ENCODE measurements at regions not wholly inside any gene's neighbourhood (a gene's known extent, or its start where the extent isn't known, plus 50 kb on each side); places are given as distances from the start of the nearest gene placed in this dataset.
A peak's percentile ranks its signal among the peaks of the same experiment; 100 is the strongest.
"Not testable (repeated sequence)": the region's sequence is repeated elsewhere in the genome, so short reads cannot be mapped to it uniquely, and the experiment has no call there.

GRCh38 chr4:126959056-126959745, 673.6 kb upstream of the INTU start:
- no peak for DNase-seq

- DNase-seq = no peak
Observed at GRCh38 chr4:126960760-126961159, 672.0 kb upstream of the INTU start.

DNA sequence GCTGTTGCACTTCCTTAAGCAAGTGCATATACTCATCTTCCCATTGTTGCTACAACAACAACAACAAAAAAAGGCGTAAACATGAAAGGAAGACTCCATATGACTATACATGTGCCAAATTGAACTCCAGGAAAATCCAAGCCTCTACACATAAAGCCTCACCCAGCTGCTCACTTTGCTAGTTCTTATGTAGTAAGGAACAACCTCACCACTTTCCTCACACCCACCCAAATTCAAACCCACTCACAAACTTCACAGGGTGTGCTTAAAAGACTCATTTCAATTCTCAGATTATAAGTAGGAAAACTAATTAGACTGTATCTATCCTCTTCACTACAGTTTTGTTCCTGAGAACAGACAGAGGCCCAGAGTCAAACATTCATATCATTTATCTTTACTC, 671.1 kb upstream of the INTU start:
- DNase-seq = no peak

GRCh38 chr4:126965877-126966276, 666.9 kb upstream of the INTU start:
- DNase-seq = no peak

DNA sequence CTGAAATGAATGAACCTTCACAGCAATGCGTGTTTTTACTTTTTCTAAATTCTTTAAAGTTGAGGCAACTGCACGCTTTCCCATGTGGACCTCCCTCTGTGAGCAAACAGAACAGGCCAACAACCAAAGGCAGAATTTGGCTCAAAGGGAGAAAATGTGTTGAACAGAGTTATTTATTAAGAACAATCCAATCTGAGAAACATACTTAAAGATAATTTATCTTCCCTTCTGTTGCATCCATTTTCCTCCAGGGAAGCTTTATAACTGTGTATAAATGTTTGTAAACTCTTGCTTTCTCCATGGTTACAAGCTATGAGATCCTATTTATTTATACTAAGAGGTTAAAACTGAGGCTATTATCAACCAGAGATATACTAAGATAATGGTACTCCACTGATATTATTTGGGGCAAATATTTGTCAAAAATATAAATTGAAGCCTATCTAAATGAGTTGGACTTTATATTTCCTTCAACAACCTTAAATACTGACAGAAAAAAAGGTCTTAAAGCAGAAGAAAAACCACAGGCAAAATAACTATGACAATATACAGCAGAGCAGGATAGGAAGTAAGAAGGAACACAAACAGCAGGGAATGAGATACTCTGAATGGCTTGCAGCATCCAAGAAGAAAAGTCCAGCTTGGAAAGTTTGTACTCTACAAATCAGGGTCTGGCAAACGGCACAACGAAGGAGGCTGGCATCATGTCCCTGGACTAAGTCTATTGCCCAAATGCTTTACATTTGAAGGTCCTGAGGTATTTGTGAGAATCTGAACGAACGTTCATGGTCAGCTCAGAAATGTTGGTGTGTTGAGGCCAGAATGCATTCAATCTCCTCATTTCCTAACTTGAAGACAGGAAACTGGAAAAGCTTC, 663.2 kb upstream of the INTU start:
- DNase-seq = no peak

- no peak for DNase-seq
Observed at GRCh38 chr4:126973201-126973600, 659.6 kb upstream of the INTU start.

- no peak for DNase-seq
Observed at GRCh38 chr4:126976850-126977632, 655.7 kb upstream of the INTU start.

DNA sequence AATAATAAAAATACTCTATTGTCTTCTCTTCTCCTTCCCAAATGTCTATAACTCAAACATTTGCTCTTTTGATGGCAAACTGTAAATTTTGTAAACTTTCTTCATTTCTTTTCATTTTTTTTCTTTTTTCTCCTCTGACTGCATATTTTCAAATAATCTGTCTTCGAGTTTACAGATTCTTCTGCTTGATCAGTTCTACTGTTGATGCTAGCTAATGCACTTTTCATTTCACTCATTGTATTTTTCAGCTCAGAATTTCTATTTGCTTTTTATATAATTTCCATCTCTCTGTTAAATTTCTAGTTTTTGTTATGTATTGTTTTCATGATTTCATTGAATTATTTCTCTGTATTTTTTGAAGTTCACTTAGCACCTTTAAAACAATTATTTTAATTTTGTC, 646.8 kb upstream of the INTU start:
- no peak for DNase-seq

DNA sequence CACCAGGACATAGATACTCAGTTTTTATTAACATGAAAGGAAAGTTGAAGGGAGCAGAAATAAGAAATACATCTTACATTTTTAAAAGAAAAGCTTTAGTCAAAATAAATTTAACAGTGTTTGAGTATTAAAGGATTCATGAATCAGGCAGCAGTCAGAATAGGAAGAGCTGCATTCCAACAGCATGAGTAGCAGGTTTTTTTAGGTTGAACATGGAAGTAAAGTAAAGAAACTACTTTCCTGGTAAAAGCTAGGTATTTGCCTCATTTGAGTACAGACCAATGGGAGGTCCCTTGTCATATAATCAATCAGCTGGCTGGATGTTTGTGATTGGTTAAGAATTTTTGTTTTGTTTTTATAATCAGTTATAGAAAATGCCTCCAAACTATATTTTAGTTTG, 645.9 kb upstream of the INTU start:
- DNase-seq = no peak

- DNase-seq = no peak
Observed at GRCh38 chr4:126991965-126992364, 640.8 kb upstream of the INTU start.

- no peak for DNase-seq
Observed at GRCh38 chr4:126992910-126993309, 639.8 kb upstream of the INTU start.

GRCh38 chr4:126993351-126993750, 639.4 kb upstream of the INTU start:
- DNase-seq = no peak

- no peak for DNase-seq
Observed at GRCh38 chr4:126995235-126995634, 637.5 kb upstream of the INTU start.

DNA sequence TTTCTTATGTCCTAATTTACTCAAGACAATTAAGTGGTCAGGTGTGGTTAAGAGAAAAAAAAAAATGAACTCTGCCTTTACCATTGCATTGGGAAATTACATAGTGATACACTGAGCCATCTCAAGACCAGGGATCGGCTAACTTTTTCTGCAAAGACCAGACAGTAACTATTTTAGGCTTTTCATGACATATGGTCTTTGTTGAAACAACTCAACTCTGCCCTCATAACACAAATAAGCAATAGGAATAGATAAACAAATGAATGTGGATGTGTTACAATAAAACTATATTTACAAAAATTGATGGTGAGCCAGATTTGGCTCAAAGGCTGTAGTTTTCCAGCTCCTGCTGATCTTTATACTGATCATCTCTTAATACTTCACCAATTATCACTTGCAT, 632.6 kb upstream of the INTU start:
- DNase-seq = no peak

- no peak for DNase-seq
Observed at GRCh38 chr4:127000846-127001245, 631.9 kb upstream of the INTU start.

GRCh38 chr4:127001933-127002332, 630.8 kb upstream of the INTU start:
- DNase-seq = no peak

DNA sequence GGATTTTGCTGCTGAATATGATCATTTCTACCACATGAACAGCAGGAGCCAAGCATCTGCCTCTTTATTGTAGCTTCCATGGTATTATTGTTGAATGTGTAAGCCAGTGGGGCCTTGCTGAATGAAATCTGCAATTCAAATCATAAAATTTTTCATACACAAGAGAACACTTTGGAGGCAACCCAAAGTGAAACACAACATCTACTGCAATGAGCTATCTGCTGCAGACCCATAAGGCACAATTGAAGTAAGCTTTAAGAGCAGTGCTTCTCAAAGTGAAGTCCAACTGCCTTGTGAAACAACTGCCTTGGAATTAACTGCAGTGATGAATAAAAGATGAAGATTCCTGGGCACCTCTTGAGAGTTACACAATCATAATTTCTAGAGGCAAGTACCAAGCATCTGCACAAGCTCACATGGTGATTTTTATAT, 626.3 kb upstream of the INTU start:
- no peak for DNase-seq

DNA sequence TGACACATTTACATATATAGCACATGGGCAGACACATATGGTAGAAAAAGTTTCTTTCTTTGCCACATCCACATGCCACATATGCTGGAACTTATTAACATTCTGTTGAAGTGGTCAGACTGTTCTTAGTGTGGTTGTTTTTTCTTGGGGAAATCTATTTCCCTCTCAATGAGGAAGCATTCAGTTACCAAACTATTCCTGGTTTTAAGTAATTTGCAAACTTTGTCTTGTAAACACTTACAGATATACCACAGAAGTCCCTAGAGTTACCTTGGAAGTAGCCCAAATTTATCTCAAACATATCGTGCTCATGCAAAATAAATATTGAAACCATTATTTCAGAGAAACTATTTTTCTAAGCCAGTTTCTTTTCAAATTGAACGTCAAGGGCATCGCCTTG, 625.5 kb upstream of the INTU start:
- DNase-seq = no peak

DNA sequence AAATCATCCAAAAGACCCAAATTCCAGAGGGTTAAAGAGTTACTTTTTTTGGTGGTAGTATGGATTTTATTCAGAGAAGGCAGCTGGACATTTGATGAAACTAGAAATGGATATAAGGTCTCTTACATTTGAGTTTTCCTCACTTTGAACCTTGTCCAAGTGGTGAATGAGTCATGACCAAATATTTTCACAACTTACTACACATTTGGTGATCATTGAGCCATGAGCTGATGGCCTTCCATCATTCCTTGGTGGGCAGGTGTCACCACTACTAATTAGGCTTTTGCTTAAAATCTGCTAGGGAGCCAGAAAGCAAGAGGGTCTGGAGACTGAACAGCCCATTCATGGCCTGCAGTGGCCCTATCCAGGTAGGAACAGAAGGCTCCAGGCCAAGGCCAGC, 620.2 kb upstream of the INTU start:
- DNase-seq = no peak

GRCh38 chr4:127015667-127016117, 617.1 kb upstream of the INTU start:
- peak; percentile 69 for DNase-seq

GRCh38 chr4:127018381-127018780, 614.4 kb upstream of the INTU start:
- no peak for DNase-seq

GRCh38 chr4:127020831-127021230, 611.9 kb upstream of the INTU start:
- DNase-seq = not testable (repeated sequence)

DNA sequence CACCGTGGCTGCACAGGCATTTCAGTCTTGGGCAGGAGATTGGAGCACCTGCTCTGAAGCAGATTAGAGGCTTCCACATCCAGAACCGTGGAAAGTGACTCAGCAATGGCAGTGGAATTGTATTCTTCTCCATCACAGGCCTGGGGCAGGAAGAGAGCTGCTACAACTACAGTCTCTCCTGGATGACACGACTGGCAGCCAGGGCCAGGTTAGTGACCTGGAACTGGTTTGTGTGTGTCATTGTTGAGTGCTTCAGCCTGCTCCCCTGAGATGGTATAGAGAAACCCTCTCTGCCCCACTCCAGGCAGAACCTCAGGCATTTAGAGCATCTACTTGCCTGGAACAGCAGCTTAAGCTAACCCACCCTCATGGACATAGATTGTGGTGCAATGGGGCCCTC, 596.5 kb upstream of the INTU start:
- DNase-seq = no peak

DNA sequence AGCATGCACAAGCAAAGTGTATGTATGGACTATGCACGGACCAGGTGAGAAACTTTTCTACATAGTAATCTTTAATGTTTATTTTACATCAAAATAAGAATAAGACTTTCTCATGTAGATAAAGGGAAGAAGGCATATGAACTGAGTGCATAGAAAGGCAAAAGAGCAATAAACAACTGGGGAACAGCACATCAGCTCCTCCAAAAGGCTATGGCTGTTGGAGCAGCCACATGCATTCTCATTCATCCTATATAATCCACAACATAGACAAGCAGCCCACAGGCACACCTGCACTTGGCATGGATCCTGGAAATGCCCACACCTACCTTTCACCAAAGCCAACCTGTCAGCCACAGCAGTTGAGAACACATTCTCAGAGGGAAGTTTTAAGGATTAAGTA, 586.9 kb upstream of the INTU start:
- DNase-seq = no peak

Data from DMS153 (cell line).